DND-41 (cell line): ENCODE measurements at regions not wholly inside any gene's neighbourhood (a gene's known extent, or its start where the extent isn't known, plus 50 kb on each side); places are given as distances from the start of the nearest gene placed in this dataset.

Source experiments
- ATAC-seq: fragments of 200-7000 bp; cut with Tn5 transposase; 3 replicates; pipeline ENCODE4 v1.9.1; 2021; ENCODE audit warnings: low read depth; ENCODE audit not compliant: insufficient read depth
- DNase-seq: peaks from one replicate; pipeline ENCODE4 v3.0.0-alpha.2; 2020
- H2AFZ ChIP-seq: 2 replicates; pipeline ENCODE4 v1.6.0; 2012; ENCODE audit warnings: low read depth, low read length
- H3K27ac ChIP-seq: 2 replicates; pipeline ENCODE4 v1.5.1; 2012; ENCODE audit warnings: low read length, inconsistent platforms
- H3K27me3 ChIP-seq: fragments of 200-600 bp; sonication (generic); 2 replicates; pipeline ENCODE4 v1.6.0; 2012; ENCODE audit warnings: low read length, mild to moderate bottlenecking, inconsistent platforms; ENCODE audit not compliant: insufficient read depth, poor library complexity
- H3K36me3 ChIP-seq: 2 replicates; pipeline ENCODE4 v1.5.1; 2012; ENCODE audit warnings: low read length, inconsistent platforms; ENCODE audit not compliant: insufficient read depth
- H3K4me1 ChIP-seq: 2 replicates; pipeline ENCODE4 v1.5.1; 2012; ENCODE audit warnings: mild to moderate bottlenecking, low read length; ENCODE audit not compliant: insufficient read depth
- H3K4me2 ChIP-seq: 2 replicates; pipeline ENCODE4 v1.6.0; 2012; ENCODE audit warnings: mild to moderate bottlenecking, moderate library complexity, low read length, inconsistent platforms; ENCODE audit not compliant: insufficient read depth
- H3K4me3 ChIP-seq, 2 experiments: fragments of 200-600 bp in 1 of 2; shearing (Covaris generic) in 1 of 2; 2 replicates each; pipeline ENCODE4 v1.5.1; 2012 to 2016; ENCODE audit warnings: inconsistent platforms in 2 of 2, low read length in 2 of 2, mild to moderate bottlenecking in 2 of 2, low read depth in 1 of 2, moderate library complexity in 1 of 2
- H3K79me2 ChIP-seq: 2 replicates; pipeline ENCODE4 v1.6.0; 2012; ENCODE audit warnings: low read length, inconsistent platforms; ENCODE audit not compliant: insufficient read depth
- H3K9ac ChIP-seq: 2 replicates; pipeline ENCODE4 v1.6.0; 2012; ENCODE audit warnings: low read depth, mild to moderate bottlenecking, inconsistent platforms, low read length, moderate library complexity
- H3K9me3 ChIP-seq: 2 replicates; pipeline ENCODE4 v1.5.1; 2012; ENCODE audit warnings: low read length, moderate library complexity, mild to moderate bottlenecking, inconsistent platforms; ENCODE audit not compliant: insufficient read depth, severe bottlenecking
- H4K20me1 ChIP-seq: 2 replicates; pipeline ENCODE4 v1.6.0; 2012; ENCODE audit warnings: low read length; ENCODE audit not compliant: insufficient read depth
- EZH2 ChIP-seq: IDR thresholded peaks from 3 replicates; pipeline ENCODE4 v1.6.1; 2012; ENCODE audit warnings: borderline replicate concordance, low read depth, mild to moderate bottlenecking, moderate library complexity, low read length, inconsistent platforms; ENCODE audit not compliant: severe bottlenecking
- TF ChIP-seq, protein P1 (sequence below): IDR thresholded peaks from 2 replicates; pipeline ENCODE4 v1.5.1; 2012; ENCODE audit warnings: borderline replicate concordance, low read length, moderate library complexity, mild to moderate bottlenecking; ENCODE audit not compliant: poor library complexity, severe bottlenecking; ENCODE audit errors: extremely low read depth

DNA sequence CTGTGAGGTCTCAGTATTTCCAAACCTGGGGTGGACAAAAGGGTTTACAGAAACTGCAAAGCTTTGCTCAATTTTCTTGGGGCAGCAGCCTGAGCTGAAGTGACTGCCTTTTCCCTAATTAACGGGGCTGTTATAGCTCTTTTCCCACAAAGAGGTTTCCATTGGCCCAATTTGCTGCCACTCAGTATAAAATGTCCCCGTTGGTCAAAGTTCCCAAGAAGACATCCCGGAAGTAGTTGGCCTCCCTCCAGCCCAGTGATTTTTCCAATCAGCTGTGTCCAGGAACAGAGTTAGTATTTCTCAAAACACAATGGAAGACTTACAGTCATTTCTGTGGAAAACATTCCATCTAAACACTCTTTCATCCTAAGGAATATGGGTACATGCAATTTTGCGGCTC, 643.6 kb downstream of the ACTL7B start:
- ATAC-seq (no peak), DNase-seq (no peak)
- Histone ChIP-seq H3K27me3 (no peaks in the 10 kb centered on the region), H2AFZ (no peak overlapping the region), H3K4me1 (no peaks in the 10 kb centered on the region), H3K9ac (no peak overlapping the region), H3K4me3 (no peak overlapping the region), H3K9me3 (no peaks in the 10 kb centered on the region), H3K4me2 (no peak overlapping the region), H3K79me2 (no peaks in the 10 kb centered on the region), H4K20me1 (no peaks in the 10 kb centered on the region), H3K36me3 (no peaks in the 10 kb centered on the region), H3K27ac (no peak overlapping the region)
- TF ChIP-seq, protein P1, sequence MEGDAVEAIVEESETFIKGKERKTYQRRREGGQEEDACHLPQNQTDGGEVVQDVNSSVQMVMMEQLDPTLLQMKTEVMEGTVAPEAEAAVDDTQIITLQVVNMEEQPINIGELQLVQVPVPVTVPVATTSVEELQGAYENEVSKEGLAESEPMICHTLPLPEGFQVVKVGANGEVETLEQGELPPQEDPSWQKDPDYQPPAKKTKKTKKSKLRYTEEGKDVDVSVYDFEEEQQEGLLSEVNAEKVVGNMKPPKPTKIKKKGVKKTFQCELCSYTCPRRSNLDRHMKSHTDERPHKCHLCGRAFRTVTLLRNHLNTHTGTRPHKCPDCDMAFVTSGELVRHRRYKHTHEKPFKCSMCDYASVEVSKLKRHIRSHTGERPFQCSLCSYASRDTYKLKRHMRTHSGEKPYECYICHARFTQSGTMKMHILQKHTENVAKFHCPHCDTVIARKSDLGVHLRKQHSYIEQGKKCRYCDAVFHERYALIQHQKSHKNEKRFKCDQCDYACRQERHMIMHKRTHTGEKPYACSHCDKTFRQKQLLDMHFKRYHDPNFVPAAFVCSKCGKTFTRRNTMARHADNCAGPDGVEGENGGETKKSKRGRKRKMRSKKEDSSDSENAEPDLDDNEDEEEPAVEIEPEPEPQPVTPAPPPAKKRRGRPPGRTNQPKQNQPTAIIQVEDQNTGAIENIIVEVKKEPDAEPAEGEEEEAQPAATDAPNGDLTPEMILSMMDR, result no peak
- no peak for TF ChIP-seq EZH2

DNA sequence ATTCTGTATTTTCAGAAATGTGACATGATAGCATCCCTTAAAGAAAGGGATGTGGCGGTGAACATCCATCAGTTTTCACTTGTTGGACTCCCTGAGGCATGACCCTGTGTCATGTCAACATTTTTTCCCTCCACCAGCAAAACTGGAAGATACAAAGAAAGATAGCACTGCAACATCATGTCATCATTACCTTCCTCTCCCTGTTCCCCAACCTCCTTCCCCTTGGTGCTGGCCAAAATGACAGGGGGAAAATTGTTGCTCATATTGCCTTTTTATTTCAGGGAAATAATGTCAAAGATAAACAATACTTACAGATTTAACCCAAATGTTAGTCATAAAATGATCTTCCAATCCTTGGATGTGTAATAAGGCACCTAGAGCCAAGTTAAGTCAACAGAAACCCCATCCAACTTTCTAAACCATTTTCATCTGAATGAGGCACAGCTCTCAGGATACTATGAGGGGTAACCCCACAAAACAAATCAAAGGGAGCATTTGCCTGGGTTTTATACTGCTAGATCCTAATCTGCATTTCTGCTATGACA, 644.3 kb downstream of the ACTL7B start:
- Histone ChIP-seq H3K27ac (no peak overlapping the region), H3K9ac (no peak overlapping the region), H3K4me3 (no peak overlapping the region), H3K4me2 (no peak overlapping the region), H3K79me2 (no peaks in the 10 kb centered on the region), H4K20me1 (no peaks in the 10 kb centered on the region), H3K36me3 (no peaks in the 10 kb centered on the region), H3K27me3 (no peaks in the 10 kb centered on the region), H2AFZ (no peak overlapping the region), H3K4me1 (no peaks in the 10 kb centered on the region), H3K9me3 (no peaks in the 10 kb centered on the region)
- ATAC-seq (no peak), DNase-seq (no peak)
- TF ChIP-seq, protein P1, result no peak
- TF ChIP-seq EZH2, result no peak

DNA sequence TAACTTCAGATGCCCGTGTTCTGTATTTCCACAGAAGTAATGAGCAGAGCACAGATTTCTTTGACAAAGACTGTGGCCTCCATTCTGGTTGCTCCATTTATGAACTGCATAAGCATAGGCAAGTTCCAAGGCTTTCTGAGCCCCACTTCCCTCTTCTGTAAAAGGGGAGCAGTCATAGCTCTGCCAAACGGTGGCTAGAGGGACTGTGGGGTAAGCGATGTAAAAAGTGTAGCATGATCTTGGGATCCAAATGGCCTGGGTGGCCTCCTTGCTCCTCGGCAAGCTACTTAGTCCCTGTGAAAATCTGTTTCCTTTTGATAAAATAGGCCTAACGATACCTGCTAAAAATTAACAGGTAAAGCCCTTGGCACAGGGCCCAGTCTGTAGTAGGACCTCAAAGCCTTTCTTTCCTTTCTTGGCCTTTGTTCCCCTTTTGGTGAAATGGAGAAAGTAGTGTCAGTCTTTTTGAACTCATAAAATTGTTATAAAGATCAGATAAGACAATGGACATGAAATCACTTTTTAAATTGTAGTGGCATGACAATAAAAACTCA, 646.6 kb downstream of the ACTL7B start:
- H3K9ac ChIP-seq, result no peak overlapping the region
- DNase-seq, result no peak
- no peaks in the 10 kb centered on the region for H3K36me3 ChIP-seq
- no peak overlapping the region for H3K4me3 ChIP-seq
- H3K4me2 ChIP-seq, result no peak overlapping the region
- no peaks in the 10 kb centered on the region for H3K27me3 ChIP-seq
- no peaks in the 10 kb centered on the region for H4K20me1 ChIP-seq
- no peak for TF ChIP-seq EZH2
- TF ChIP-seq, protein P1, result no peak
- no peaks in the 10 kb centered on the region for H3K4me1 ChIP-seq
- no peak for ATAC-seq
- H3K27ac ChIP-seq, result no peak overlapping the region
- H3K9me3 ChIP-seq, result no peaks in the 10 kb centered on the region
- no peak overlapping the region for H2AFZ ChIP-seq
- H3K79me2 ChIP-seq, result no peaks in the 10 kb centered on the region
